ENCODE measurements at regions not wholly inside any gene's neighbourhood (a gene's known extent, or its start where the extent isn't known, plus 50 kb on each side); places are given as distances from the start of the nearest gene placed in this dataset.

DNA sequence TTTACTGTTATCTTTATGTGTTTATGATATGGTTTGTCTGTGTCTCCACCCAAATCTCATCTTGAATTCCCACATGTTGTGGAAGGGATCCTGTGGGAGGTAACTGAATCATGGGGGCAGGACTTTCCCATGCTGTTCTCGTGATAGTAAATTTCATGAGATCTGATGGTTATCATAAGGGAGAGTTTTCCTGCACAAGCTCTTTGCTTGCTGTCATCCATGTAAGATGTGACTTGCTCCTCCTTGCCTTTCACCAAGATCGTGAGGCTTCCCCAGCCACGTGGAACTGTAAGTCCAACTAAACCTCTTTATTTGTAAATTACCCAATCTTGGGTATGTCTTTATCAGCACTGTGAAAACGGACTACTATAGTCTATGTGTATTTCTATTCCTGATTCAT, 539.0 kb downstream of the ARL4A start:
- TF ChIP-seq TAF1 (IDR thresholded peaks at IDR 0.05; ENCODE audit: borderline replicate concordance, insufficient read depth, low read length) = no peak
- TF ChIP-seq POLR2AphosphoS5 (IDR thresholded peaks at IDR 0.05; ENCODE audit: low read depth, low read length) = no peak
- no peak for TF ChIP-seq FOXP2 (optimal IDR thresholded peaks at IDR 0.05; ENCODE audit: borderline replicate concordance, extremely low read depth, extremely low read length, insufficient read depth)
- no peak for TF ChIP-seq REST (IDR thresholded peaks at IDR 0.05; ENCODE audit: insufficient read depth in 1 of 2, low read depth in 2 of 2, low read length in 2 of 2)
